Astrocyte (in vitro differentiated cells and primary cell): ENCODE measurements at regions not wholly inside any gene's neighbourhood (a gene's known extent, or its start where the extent isn't known, plus 50 kb on each side); places are given as distances from the start of the nearest gene placed in this dataset.

Experiments
- DNase-seq: peaks from one replicate; pipeline ENCODE4 v3.0.0-alpha.2; 2010; ENCODE audit warnings: low read depth
- FAIRE-seq: peaks from 2 replicates; lab custom pipeline; 2011; peaks lifted over from hg19 to GRCh38; lab: Jason Lieb, UNC
- H2AFZ ChIP-seq: 2 replicates; pipeline ENCODE4 v1.6.0; 2012; ENCODE audit warnings: low read depth, low read length, inconsistent platforms
- H3K27ac ChIP-seq: 2 replicates; pipeline ENCODE4 v1.5.1; 2011; ENCODE audit warnings: low read depth, low read length, inconsistent platforms
- H3K27me3 ChIP-seq: 2 replicates; pipeline ENCODE4 v1.6.0; 2011; ENCODE audit warnings: low read length, inconsistent platforms; ENCODE audit not compliant: insufficient read depth
- H3K36me3 ChIP-seq: 2 replicates; pipeline ENCODE4 v1.5.1; 2011; ENCODE audit warnings: low read length, inconsistent platforms; ENCODE audit not compliant: insufficient read depth
- H3K4me1 ChIP-seq: 2 replicates; pipeline ENCODE4 v1.5.1; 2011; ENCODE audit warnings: low read length, inconsistent platforms; ENCODE audit not compliant: insufficient read depth
- H3K4me2 ChIP-seq: 2 replicates; pipeline ENCODE4 v1.6.0; 2012; ENCODE audit warnings: low read length, inconsistent platforms
- H3K4me3 ChIP-seq: 2 replicates; pipeline ENCODE4 v1.5.1; 2011; ENCODE audit warnings: low read depth, mild to moderate bottlenecking, low read length, inconsistent platforms; ENCODE audit not compliant: insufficient read depth
- H3K79me2 ChIP-seq: 2 replicates; pipeline ENCODE4 v1.6.0; 2012; ENCODE audit warnings: mild to moderate bottlenecking, low read length, inconsistent platforms; ENCODE audit not compliant: insufficient read depth
- H3K9ac ChIP-seq: 2 replicates; pipeline ENCODE4 v1.6.0; 2012; ENCODE audit warnings: mild to moderate bottlenecking, low read length, inconsistent platforms
- H3K9me3 ChIP-seq: 2 replicates; pipeline ENCODE4 v1.5.1; 2012; ENCODE audit warnings: low read depth, mild to moderate bottlenecking, low read length, inconsistent platforms; ENCODE audit not compliant: insufficient read depth
- H4K20me1 ChIP-seq: 2 replicates; pipeline ENCODE4 v1.6.0; 2012; ENCODE audit warnings: low read length, inconsistent platforms; ENCODE audit not compliant: insufficient read depth
- H3K27ac Mint-ChIP-seq: one replicate; pipeline ENCODE4 v1.8.0; 2021; ENCODE audit warnings: mild to moderate bottlenecking, mixed read lengths; ENCODE audit not compliant: unreplicated experiment
- H3K27me3 Mint-ChIP-seq: one replicate; pipeline ENCODE4 v1.8.0; 2021; ENCODE audit warnings: low read depth, mixed read lengths; ENCODE audit not compliant: unreplicated experiment
- H3K36me3 Mint-ChIP-seq: one replicate; pipeline ENCODE4 v1.8.0; 2021; ENCODE audit warnings: low read depth, mixed read lengths; ENCODE audit not compliant: unreplicated experiment
- H3K4me1 Mint-ChIP-seq: one replicate; pipeline ENCODE4 v1.8.0; 2021; ENCODE audit warnings: low read depth, mixed read lengths; ENCODE audit not compliant: unreplicated experiment
- H3K4me3 Mint-ChIP-seq: one replicate; pipeline ENCODE4 v1.8.0; 2021; ENCODE audit warnings: mild to moderate bottlenecking, moderate library complexity, mixed read lengths; ENCODE audit not compliant: unreplicated experiment
- H3K9me3 Mint-ChIP-seq: one replicate; pipeline ENCODE4 v1.8.0; 2021; ENCODE audit warnings: mild to moderate bottlenecking, mixed read lengths; ENCODE audit not compliant: unreplicated experiment
- CTCF ChIP-seq: IDR thresholded peaks from 2 replicates; pipeline ENCODE4 v1.5.1; 2011; ENCODE audit warnings: low read depth, mild to moderate bottlenecking, inconsistent platforms, low read length, moderate library complexity; ENCODE audit not compliant: insufficient read depth
- EZH2 ChIP-seq: IDR thresholded peaks from 2 replicates; pipeline ENCODE4 v1.6.1; 2012; ENCODE audit warnings: mild to moderate bottlenecking, low read length, inconsistent platforms; ENCODE audit not compliant: insufficient read depth

GRCh38 chr20:18914796-18915195, 101.2 kb downstream of the SCP2D1 start:
- no peak overlapping the region for H2AFZ ChIP-seq
- Mint-ChIP-seq H3K4me3 (no peak overlapping the region), H3K9me3 (peaks cover 2% of the 10 kb centered on the region), H3K36me3 (no peaks in the 10 kb centered on the region), H3K27me3 (peaks cover 2% of the 10 kb centered on the region), H3K4me1 (no peaks in the 10 kb centered on the region), H3K27ac (no peak overlapping the region)
- H3K79me2 ChIP-seq, result no peaks in the 10 kb centered on the region
- no peaks in the 10 kb centered on the region for H3K36me3 ChIP-seq
- TF ChIP-seq CTCF (no peak), EZH2 (no peak)
- FAIRE-seq, result no peak
- no peaks in the 10 kb centered on the region for H3K27me3 ChIP-seq
- no peak for DNase-seq
- no peak overlapping the region for H3K27ac ChIP-seq
- no peaks in the 10 kb centered on the region for H3K4me1 ChIP-seq
- no peak overlapping the region for H3K4me3 ChIP-seq
- no peaks in the 10 kb centered on the region for H4K20me1 ChIP-seq
- no peak overlapping the region for H3K4me2 ChIP-seq
- H3K9me3 ChIP-seq, result no peaks in the 10 kb centered on the region
- H3K9ac ChIP-seq, result no peak overlapping the region

GRCh38 chr20:18916886-18917750, 103.5 kb downstream of the SCP2D1 start:
- Histone ChIP-seq H3K4me3 (no peak overlapping the region), H3K27ac (no peak overlapping the region), H3K4me2 (no peak overlapping the region), H3K36me3 (no peaks in the 10 kb centered on the region), H2AFZ (no peak overlapping the region), H3K9me3 (no peaks in the 10 kb centered on the region), H3K9ac (no peak overlapping the region), H3K79me2 (no peaks in the 10 kb centered on the region), H4K20me1 (no peaks in the 10 kb centered on the region), H3K4me1 (no peaks in the 10 kb centered on the region), H3K27me3 (no peaks in the 10 kb centered on the region)
- DNase-seq (no peak), FAIRE-seq (no peak)
- Mint-ChIP-seq H3K9me3 (peaks cover 4% of the 10 kb centered on the region), H3K4me1 (no peaks in the 10 kb centered on the region), H3K27ac (no peak overlapping the region), H3K36me3 (no peaks in the 10 kb centered on the region), H3K4me3 (no peak overlapping the region), H3K27me3 (peaks cover 1% of the 10 kb centered on the region)
- TF ChIP-seq EZH2 (no peak), CTCF (no peak)

GRCh38 chr20:18919996-18920395, 106.4 kb downstream of the SCP2D1 start:
- no peak overlapping the region for H3K9ac ChIP-seq
- H3K36me3 Mint-ChIP-seq, result no peaks in the 10 kb centered on the region
- H2AFZ ChIP-seq, result no peak overlapping the region
- no peaks in the 10 kb centered on the region for H3K36me3 ChIP-seq
- H3K4me1 ChIP-seq, result no peaks in the 10 kb centered on the region
- H3K27me3 ChIP-seq, result no peaks in the 10 kb centered on the region
- H3K27ac Mint-ChIP-seq, result no peak overlapping the region
- FAIRE-seq (no peak), DNase-seq (no peak)
- no peak overlapping the region for H3K4me3 ChIP-seq
- no peak for TF ChIP-seq CTCF
- TF ChIP-seq EZH2, result no peak
- no peaks in the 10 kb centered on the region for H4K20me1 ChIP-seq
- H3K79me2 ChIP-seq, result no peaks in the 10 kb centered on the region
- no peaks in the 10 kb centered on the region for H3K4me1 Mint-ChIP-seq
- peaks cover 1% of the 10 kb centered on the region for H3K27me3 Mint-ChIP-seq
- H3K9me3 ChIP-seq, result no peaks in the 10 kb centered on the region
- no peak overlapping the region for H3K27ac ChIP-seq
- H3K9me3 Mint-ChIP-seq, result peaks cover 4% of the 10 kb centered on the region
- no peak overlapping the region for H3K4me2 ChIP-seq
- no peak overlapping the region for H3K4me3 Mint-ChIP-seq
